Heart left ventricle (tissue), 16 donors: ENCODE measurements at regions not wholly inside any gene's neighbourhood (a gene's known extent, or its start where the extent isn't known, plus 50 kb on each side); places are given as distances from the start of the nearest gene placed in this dataset.

ENCODE experiments used
- ATAC-seq, 4 donors: fragments of 200-7000 bp; cut with Tn5 transposase; one replicate each; pipeline ENCODE4 v1.9.1; 2020 to 2022; ENCODE audit warnings: moderate library complexity in 4 of 4, mild to moderate bottlenecking in 3 of 4, moderate number of reproducible peaks in 1 of 4
- DNase-seq, 5 donors: peaks; one replicate each; pipeline ENCODE4 v3.0.0-alpha.2; 2020
- H3K27ac ChIP-seq, 12 donors: fragments of 200-600 bp; sonication (generic) in 4 of 12; one replicate each; pipeline versions ENCODE4 v1.5.0 to v1.8.0; 2016 to 2022; ENCODE audit warnings: mild to moderate bottlenecking in 2 of 12
- H3K27me3 ChIP-seq, 9 donors: fragments of 200-600 bp; sonication (generic) in 2 of 9; one replicate each; pipeline versions ENCODE4 v1.5.1 to v1.8.0; 2016 to 2022; ENCODE audit warnings: mild to moderate bottlenecking in 3 of 9
- H3K36me3 ChIP-seq, 9 donors: fragments of 200-600 bp; sonication (generic) in 2 of 9; one replicate each; pipeline versions ENCODE4 v1.5.0 to v1.8.0; 2018 to 2022; ENCODE audit warnings: mild to moderate bottlenecking in 2 of 9
- H3K4me1 ChIP-seq, 12 donors: fragments of 200-600 bp; sonication (generic) in 4 of 12; one replicate each; pipeline versions ENCODE4 v1.5.0 to v1.8.0; 2016 to 2022; ENCODE audit warnings: mild to moderate bottlenecking in 3 of 12
- H3K4me3 ChIP-seq, 12 donors: fragments of 200-600 bp; sonication (generic) in 4 of 12; one replicate each; pipeline versions ENCODE4 v1.5.0 to v1.8.0; 2017 to 2022; ENCODE audit warnings: mild to moderate bottlenecking in 9 of 12, moderate library complexity in 4 of 12
- H3K9me3 ChIP-seq, 12 donors: fragments of 200-600 bp; sonication (generic) in 4 of 12; one replicate each; pipeline versions ENCODE4 v1.5.0 to v1.8.0; 2016 to 2022; ENCODE audit warnings: mild to moderate bottlenecking in 1 of 12
- CTCF ChIP-seq, 12 donors: fragments of 200-600 bp; sonication (generic) in 4 of 12; IDR thresholded peaks; one replicate each; pipeline versions ENCODE4 v1.5.0 to v1.8.0; 2018 to 2022; ENCODE audit warnings: antibody characterized with exemption in 12 of 12, mild to moderate bottlenecking in 5 of 12
- POLR2A ChIP-seq, 2 donors: fragments of 450-650 bp; IDR thresholded peaks; one replicate each; pipeline ENCODE4 v1.6.1; 2017; ENCODE audit warnings: antibody characterized with exemption in 2 of 2, mild to moderate bottlenecking in 2 of 2, moderate library complexity in 2 of 2
- WGBS, 4 donors: extraction: QIAGEN DNeasy Blood & Tissue Kit in 2 of 4; methylation state at CpG; one replicate each; pipeline versions ENCODE4 v1.1.5 to v1.1.7; 2013 to 2018; 5-methylcytosine and 5-hydroxymethylcytosine counted together
- intact Hi-C, 10 donors: fragments of 100-400 bp; cut with DNase I; formaldehyde crosslinking; loops; one replicate each; pipeline versions ENCODE4 v1.11.1 to v1.14.2; 2022
- donor health status: ischemic (EF 13 %, LVEDD 7.1; RV severe dilation, severe dysfunction).
- donor health status: healthy with polysubstance abuse.
- donor health status: DM: no; HTN: yes; CAD: no.
- donor health status: DM: no; HTN: no; CAD: no.
- donor health status: ischemic (EF 25% LVEDD 6.9; RV normal size, moderate dysfunction).
- donor health status: ischemic (EF 25% LVEDD 5.7; RV mildly dilated, moderate dysfunction).
- donor health status: healthy.
- donor health status: DM: yes; HTN: yes; CAD: no.
- donor health status: ischemic (EF 35%, LVEDD 5.7; RV mildly dilated, moderate dysfunction).
- donor health status: nonischemic (EF 11% LVEDD 7.7; RV severe dilation, severe dysfunction).
- donor health status: DM: yes; HTN: yes; CAD: no.
- donor health status: PGD.
- donor health status: ischemic (EF 29% LVEDD 5.4; RV normal size, mild dysfunction).
- donor health status: nonischemic (EF 23%, LVEDD 6.1; RV moderate dilation, normal function).

- H3K9me3 ChIP-seq = no peaks in the 10 kb centered on the region
- intact Hi-C loops = no loop called here
- H3K4me1 ChIP-seq = peaks cover 0 to 15% (median 0%) of the 10 kb centered on the region in 12 donors
- peaks cover 0 to 3% (median 0%) of the 10 kb centered on the region in 9 donors for H3K27me3 ChIP-seq
- no peak overlapping the region for H3K4me3 ChIP-seq
- 93 to 98% (median 97%) methylated on average over 6 of the region's 6 CpGs for WGBS, 4 donors
- DNase-seq (no peak), ATAC-seq (no peak)
- H3K27ac ChIP-seq = no peak overlapping the region
- no peak for TF ChIP-seq POLR2A (IDR thresholded peaks at IDR 0.05)
- TF ChIP-seq CTCF (IDR thresholded peaks at IDR 0.05) = no peak
- H3K36me3 ChIP-seq = no peaks in the 10 kb centered on the region
Measured at GRCh38 chr1:55500601-55501000, 285.4 kb upstream of the USP24 start.

GRCh38 chr1:55490547-55490946 lies 275.4 kb upstream of the USP24 start:
- intact Hi-C loops = no loop called here
- Histone ChIP-seq H3K4me3 (no peak overlapping the region), H3K36me3 (no peaks in the 10 kb centered on the region), H3K9me3 (peaks cover 0 to 3% (median 0%) of the 10 kb centered on the region in 12 donors), H3K27ac (no peak overlapping the region), H3K4me1 (no peaks in the 10 kb centered on the region), H3K27me3 (no peaks in the 10 kb centered on the region)
- WGBS, 4 donors = 37 to 67% (median 51%) methylated on average over 1 of the region's 1 CpG
- ATAC-seq (no peak), DNase-seq (no peak)
- no peak for TF ChIP-seq POLR2A (IDR thresholded peaks at IDR 0.05)
- TF ChIP-seq CTCF (IDR thresholded peaks at IDR 0.05) = no peak

- intact Hi-C loops = no loop called here
- Histone ChIP-seq H3K4me3 (no peak overlapping the region), H3K27ac (no peak overlapping the region), H3K27me3 (no peaks in the 10 kb centered on the region), H3K36me3 (no peaks in the 10 kb centered on the region), H3K4me1 (no peaks in the 10 kb centered on the region), H3K9me3 (peaks cover 0 to 3% (median 0%) of the 10 kb centered on the region in 12 donors)
- WGBS, 4 donors = 75 to 100% (median 92%) methylated on average over 1 of the region's 1 CpG
- DNase-seq (no peak), ATAC-seq (no peak)
- TF ChIP-seq CTCF (IDR thresholded peaks at IDR 0.05) = no peak
Measured at GRCh38 chr1:55484173-55484572, 269.0 kb upstream of the USP24 start.

- Histone ChIP-seq H3K27me3 (no peaks in the 10 kb centered on the region), H3K4me3 (no peak overlapping the region), H3K27ac (no peak overlapping the region), H3K4me1 (no peaks in the 10 kb centered on the region), H3K36me3 (no peaks in the 10 kb centered on the region), H3K9me3 (peaks cover 0 to 5% (median 0%) of the 10 kb centered on the region in 12 donors)
- TF ChIP-seq CTCF (IDR thresholded peaks at IDR 0.05) (no peak), POLR2A (IDR thresholded peaks at IDR 0.05) (no peak)
- no peak for ATAC-seq
- intact Hi-C loops = no loop called here
- 70 to 82% (median 80%) methylated on average over 2 of the region's 2 CpGs for WGBS, 4 donors
- DNase-seq = no peak
Measured at GRCh38 chr1:55483523-55483922, 268.4 kb upstream of the USP24 start.
